GM19463 (cell line): ENCODE measurements at regions not wholly inside any gene's neighbourhood (a gene's known extent, or its start where the extent isn't known, plus 50 kb on each side); places are given as distances from the start of the nearest gene placed in this dataset.

Experiments
- ATAC-seq: cut with Tn5 transposase; IDR thresholded peaks from one replicate; pipeline ENCODE4 v1.9.1; 2021; ENCODE audit warnings: mild to moderate bottlenecking, moderate library complexity; ENCODE audit not compliant: unreplicated experiment

DNA sequence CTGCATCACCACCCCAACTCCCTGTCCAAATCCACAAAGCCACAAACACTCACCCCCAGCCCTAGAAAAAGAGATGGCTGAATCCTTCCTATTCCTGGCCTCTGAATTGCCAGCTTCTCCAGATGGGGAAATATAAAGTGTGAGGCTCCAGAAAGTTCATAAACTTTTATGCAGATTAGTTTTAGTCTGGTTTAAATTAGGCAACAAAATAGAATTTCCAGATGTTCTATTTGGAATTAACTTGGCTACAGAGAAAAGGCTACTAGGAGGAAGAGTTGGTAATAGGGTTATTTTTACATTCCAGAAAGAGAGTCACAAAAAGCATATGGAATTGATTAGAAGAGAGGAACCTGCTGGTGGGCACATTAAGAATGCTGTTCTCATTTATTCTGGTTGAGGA lies 56.0 kb downstream of the EN1 start:
- no peak for ATAC-seq

- no peak for ATAC-seq
Measured at GRCh38 chr2:118786746-118787145, 60.7 kb downstream of the EN1 start.

GRCh38 chr2:118784860-118785259 lies 62.6 kb downstream of the EN1 start:
- no peak for ATAC-seq

DNA sequence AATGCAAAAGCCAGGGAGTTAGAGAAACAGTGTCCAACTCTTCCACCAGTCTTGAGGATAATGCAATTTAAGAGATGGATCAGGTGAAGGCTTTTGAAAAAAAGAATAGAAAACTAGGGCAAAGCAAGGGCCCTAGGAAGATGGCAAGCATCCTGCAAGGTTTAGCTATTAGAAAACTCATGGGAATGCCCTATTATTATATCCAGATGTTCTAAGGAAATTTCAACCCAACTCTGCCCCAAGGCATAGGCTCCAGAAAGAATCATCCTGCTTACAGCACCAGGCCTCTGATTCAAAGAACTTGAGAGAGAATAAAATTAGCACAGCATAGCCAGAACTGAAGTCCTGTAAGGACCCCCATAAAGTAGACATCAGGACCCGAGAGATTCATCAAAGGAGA lies 68.1 kb downstream of the EN1 start:
- no peak for ATAC-seq

DNA sequence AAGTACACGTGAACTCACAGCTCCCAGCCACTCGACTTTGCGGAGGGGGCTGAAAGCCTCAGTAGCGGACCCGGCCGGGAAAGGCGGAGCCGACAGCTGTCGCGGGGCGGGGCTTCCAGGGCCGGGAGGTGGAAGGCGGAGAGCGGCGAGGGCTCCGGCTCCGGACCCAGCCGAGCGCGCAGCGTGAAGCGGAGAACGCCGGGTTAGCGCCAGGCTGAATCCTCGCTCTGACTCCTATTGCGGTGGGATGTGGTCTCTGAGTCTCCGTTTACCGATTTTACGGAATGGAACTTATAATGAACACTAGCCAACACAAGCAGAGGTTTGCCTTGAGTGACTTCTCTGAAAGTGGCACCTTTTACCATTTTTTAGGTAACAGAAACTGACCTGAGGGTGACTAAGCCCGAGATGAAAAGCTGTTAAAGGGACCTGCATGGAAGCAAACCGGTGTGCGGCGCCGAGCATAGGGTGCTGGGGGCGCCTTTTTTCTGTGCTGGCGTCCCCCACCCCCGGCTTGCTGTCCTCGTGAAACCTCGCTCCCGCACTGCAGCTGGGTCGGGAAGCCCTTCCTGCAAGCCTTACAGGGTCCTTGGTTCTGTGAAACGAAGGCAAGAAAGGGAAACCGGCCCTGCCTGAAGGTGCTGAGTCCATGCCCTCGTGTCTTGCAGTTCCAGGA lies 72.9 kb downstream of the EN1 start:
- peak; percentile 66 for ATAC-seq

DNA sequence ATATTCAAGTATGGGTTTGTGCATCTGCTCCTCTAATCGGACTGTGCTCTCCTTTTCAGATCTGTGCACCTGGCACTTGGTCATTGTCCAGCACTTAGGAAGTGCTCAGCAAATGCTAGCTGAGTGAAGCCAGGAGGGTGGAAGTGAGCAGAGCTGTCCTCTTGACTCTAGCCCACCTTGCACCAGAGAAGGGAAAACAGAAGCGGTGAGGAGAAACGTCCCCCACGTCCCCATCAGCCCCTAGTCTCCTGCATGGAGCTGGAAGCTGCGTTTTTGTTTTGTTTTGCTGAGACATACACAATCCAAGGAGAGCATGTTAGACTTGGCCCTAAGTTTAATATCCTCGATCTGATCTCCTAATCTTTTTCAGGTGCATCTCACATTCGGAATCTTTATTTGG lies 73.6 kb downstream of the EN1 start:
- ATAC-seq = no peak

DNA sequence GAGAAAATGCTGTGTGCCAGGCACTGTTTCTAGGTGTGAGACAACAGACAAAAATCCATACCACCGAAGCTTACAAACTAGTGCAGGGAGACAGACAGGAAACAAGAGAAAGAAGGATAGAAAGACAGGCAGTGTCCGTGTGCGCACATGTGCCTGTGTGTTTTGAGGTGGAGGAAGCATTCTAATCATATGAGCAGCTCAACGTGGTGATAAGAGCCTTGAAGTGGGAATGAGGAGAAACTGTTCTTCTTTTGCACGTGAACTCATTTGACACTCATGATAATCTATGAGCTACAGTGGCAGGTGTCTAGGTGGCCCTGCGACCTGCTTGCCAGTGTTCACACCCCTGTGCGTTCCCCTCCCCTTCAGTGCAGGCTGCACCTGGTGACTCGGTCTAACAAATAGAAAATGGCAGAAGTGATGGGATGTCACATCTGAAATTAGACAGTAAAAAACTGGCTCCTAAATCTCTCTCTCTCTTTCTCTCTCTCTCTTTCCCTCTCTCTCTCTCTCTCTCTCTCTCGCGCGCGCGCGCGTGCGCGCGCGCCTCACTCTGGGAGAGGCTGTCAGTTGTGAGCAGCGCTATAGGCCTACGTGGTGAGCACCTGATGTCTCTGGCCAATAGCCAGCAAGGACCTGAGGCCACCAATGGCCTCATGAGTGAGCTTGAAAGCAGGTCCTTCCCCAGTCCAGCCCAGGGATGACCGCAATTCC lies 74.8 kb downstream of the EN1 start:
- ATAC-seq = no peak

GRCh38 chr2:118769707-118770400 lies 77.6 kb downstream of the EN1 start:
- ATAC-seq = no peak

GRCh38 chr2:118766871-118767270 lies 80.6 kb downstream of the EN1 start:
- no peak for ATAC-seq

- no peak for ATAC-seq
Measured at GRCh38 chr2:118764855-118765254, 82.6 kb downstream of the EN1 start.

GRCh38 chr2:118763797-118764196 lies 83.7 kb downstream of the EN1 start:
- no peak for ATAC-seq

DNA sequence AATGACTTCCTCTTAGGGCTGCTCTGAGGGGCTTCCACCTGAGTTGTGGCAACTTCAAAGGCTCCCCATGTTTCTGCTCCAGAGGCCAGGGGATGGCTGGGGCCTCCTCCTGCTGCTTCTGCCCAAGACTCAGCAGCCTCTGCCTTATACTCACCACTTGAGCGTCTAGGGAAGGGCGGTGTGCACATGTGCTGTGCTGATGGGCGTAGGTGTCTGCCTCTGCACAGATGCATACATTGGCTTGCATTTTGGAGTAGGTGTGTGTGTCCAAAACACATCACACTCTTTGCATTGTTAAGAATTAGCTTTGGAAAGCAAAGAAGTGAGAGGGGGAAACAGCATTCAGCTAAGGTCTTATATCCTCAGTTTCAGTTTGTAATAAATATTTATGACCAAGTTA lies 85.2 kb downstream of the EN1 start:
- no peak for ATAC-seq

- ATAC-seq = no peak
Measured at GRCh38 chr2:118761771-118762170, 85.7 kb downstream of the EN1 start.

GRCh38 chr2:118755901-118756300 lies 91.5 kb downstream of the EN1 start:
- no peak for ATAC-seq

- no peak for ATAC-seq
Measured at GRCh38 chr2:118755384-118755783, 92.1 kb downstream of the EN1 start.

- no peak for ATAC-seq
Measured at GRCh38 chr2:118752762-118753429, 94.6 kb downstream of the EN1 start.

GRCh38 chr2:118750959-118751565 lies 96.4 kb downstream of the EN1 start:
- no peak for ATAC-seq

DNA sequence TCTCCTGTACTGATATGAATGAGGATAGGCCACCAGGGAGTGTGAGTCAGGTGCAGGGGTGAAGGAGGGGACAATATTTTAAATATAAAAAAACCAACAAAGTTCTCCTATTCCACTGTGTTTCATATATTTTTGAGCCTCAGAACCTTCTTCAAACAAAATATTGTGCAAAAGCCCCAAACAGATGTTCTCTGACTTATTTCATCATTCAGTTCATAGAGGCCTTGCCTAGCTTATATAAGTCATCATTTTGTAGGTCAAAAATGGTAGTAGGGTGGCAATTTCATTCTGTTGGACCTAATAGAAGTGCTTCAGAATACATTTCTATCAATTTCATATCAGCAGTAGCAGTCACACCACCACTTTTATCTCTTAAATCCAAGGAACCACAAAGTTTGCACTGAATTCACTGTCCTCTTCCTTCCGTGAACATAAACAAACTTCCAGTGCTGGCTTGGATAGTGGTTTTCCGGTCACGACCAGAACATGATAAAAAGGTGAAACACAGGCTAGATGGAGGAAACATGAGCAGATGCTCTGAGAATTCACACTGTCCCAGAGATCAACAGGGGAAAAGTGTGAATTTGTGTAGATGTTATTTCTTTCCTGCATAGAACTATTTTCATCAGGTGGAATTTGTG lies 99.1 kb downstream of the EN1 start:
- no peak for ATAC-seq

GRCh38 chr2:118747637-118748036 lies 99.8 kb downstream of the EN1 start:
- ATAC-seq = no peak

GRCh38 chr2:118747066-118747465 lies 100.4 kb downstream of the EN1 start:
- ATAC-seq = no peak
